Psoas muscle (tissue), 7 donors: ENCODE measurements at regions not wholly inside any gene's neighbourhood (a gene's known extent, or its start where the extent isn't known, plus 50 kb on each side); places are given as distances from the start of the nearest gene placed in this dataset.

Source experiments
- ATAC-seq, 4 donors: fragments of 200-7000 bp; cut with Tn5 transposase; one replicate each; pipeline ENCODE4 v1.9.1; 2020; ENCODE audit warnings: moderate library complexity in 3 of 4, mild to moderate bottlenecking in 2 of 4
- DNase-seq, 2 donors: peaks; one replicate each; pipeline ENCODE4 v3.0.0-alpha.2; 2020
- H3K27ac ChIP-seq: fragments of 200-600 bp; one replicate; pipeline ENCODE4 v1.8.0; 2022
- H3K27me3 ChIP-seq, 3 donors: fragments of 200-600 bp in 1 of 3; one replicate each; pipeline versions ENCODE4 v1.6.1 to v1.8.0; 2013 to 2022; ENCODE audit warnings: low read length in 2 of 3, mild to moderate bottlenecking in 2 of 3, moderate library complexity in 1 of 3; ENCODE audit not compliant: insufficient read depth in 3 of 3
- H3K36me3 ChIP-seq, 2 donors: fragments of 200-600 bp in 1 of 2; one replicate each; pipeline versions ENCODE4 v1.6.1 to v1.8.0; 2013 to 2022; ENCODE audit warnings: low read depth in 1 of 2, mild to moderate bottlenecking in 1 of 2, moderate library complexity in 1 of 2; ENCODE audit not compliant: insufficient read depth in 1 of 2
- H3K4me1 ChIP-seq: fragments of 200-600 bp; one replicate; pipeline ENCODE4 v1.8.0; 2022
- H3K4me3 ChIP-seq: fragments of 200-600 bp; one replicate; pipeline ENCODE4 v1.8.0; 2022; ENCODE audit warnings: mild to moderate bottlenecking
- H3K9me3 ChIP-seq: fragments of 200-600 bp; one replicate; pipeline ENCODE4 v1.8.0; 2022
- WGBS, 3 donors: extraction: QIAGEN DNeasy Blood & Tissue Kit; methylation state at CpG; one replicate each; pipeline versions ENCODE4 v1.1.6 to v1.1.7; 2013; 5-methylcytosine and 5-hydroxymethylcytosine counted together
- intact Hi-C, 2 donors: fragments of 100-400 bp; cut with DNase I; formaldehyde crosslinking; loops; one replicate each; pipeline versions ENCODE4 v1.11.0 to v1.14.2; 2022
- TF ChIP-seq, protein P1 (sequence below): fragments of 200-600 bp; IDR thresholded peaks from one replicate; pipeline ENCODE4 v1.8.0; 2022; ENCODE audit warnings: antibody characterized with exemption
- donor health status: healthy with polysubstance abuse.
- donor health status: DM: no; HTN: no; CAD: no; lungs with moderate emphysema.
- donor health status: Bipolar disorder and iron deficiency.
- donor health status: healthy.
- donor health status: DM: yes; HTN: yes; CAD: no.
- donor health status: DM: no; HTN: no; CAD: no.
- donor health status: DM: yes; HTN: yes; CAD: no.

DNA sequence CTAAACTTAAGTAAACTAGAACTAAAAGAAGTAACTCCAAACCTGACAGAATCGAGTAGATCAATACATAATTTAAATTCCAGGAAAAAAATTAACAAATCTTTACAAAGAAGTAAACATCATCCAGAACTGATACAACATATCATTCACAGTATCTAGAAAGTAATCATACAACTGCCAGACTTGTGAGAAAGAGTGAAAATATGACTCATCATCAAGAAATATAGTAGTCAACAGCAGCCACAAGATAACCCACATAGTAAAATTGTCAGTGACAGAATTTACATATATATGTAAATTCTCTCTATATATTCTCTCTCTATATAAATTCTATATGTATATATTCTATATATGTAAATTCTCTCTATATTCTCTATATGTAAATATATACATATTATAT, 242.8 kb upstream of the RGS17 start:
- 74 to 83% (median 80%) methylated on average over 1 of the region's 1 CpG for WGBS, 3 donors
- DNase-seq (no peak), ATAC-seq (no peak)
- Histone ChIP-seq H3K4me3 (no peak overlapping the region), H3K4me1 (no peaks in the 10 kb centered on the region), H3K9me3 (no peaks in the 10 kb centered on the region), H3K27ac (no peak overlapping the region), H3K27me3 (no peaks in the 10 kb centered on the region), H3K36me3 (no peaks in the 10 kb centered on the region)
- intact Hi-C loops = no loop called here
- TF ChIP-seq, protein P1, sequence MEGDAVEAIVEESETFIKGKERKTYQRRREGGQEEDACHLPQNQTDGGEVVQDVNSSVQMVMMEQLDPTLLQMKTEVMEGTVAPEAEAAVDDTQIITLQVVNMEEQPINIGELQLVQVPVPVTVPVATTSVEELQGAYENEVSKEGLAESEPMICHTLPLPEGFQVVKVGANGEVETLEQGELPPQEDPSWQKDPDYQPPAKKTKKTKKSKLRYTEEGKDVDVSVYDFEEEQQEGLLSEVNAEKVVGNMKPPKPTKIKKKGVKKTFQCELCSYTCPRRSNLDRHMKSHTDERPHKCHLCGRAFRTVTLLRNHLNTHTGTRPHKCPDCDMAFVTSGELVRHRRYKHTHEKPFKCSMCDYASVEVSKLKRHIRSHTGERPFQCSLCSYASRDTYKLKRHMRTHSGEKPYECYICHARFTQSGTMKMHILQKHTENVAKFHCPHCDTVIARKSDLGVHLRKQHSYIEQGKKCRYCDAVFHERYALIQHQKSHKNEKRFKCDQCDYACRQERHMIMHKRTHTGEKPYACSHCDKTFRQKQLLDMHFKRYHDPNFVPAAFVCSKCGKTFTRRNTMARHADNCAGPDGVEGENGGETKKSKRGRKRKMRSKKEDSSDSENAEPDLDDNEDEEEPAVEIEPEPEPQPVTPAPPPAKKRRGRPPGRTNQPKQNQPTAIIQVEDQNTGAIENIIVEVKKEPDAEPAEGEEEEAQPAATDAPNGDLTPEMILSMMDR = no peak

DNA sequence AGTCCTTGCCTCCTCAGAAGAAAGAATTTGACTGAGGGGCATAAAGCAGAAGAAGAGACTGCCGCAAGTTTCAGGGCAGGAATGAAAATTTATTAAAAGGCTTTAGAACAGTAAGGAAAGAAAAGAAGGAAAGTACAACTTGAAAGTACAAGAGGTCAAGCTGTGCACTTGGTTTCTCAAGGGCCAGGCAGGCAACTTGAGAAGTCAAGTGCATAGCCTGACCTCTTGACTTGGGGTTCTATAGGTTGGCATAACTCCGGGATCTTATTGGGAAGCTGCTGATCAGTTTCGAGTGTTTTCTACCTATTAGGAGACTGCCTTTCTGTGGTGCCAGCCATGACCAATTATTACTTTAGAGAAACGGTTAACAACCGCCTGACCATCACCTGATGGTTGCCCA, 237.0 kb upstream of the RGS17 start:
- intact Hi-C loops = no loop called here

DNA sequence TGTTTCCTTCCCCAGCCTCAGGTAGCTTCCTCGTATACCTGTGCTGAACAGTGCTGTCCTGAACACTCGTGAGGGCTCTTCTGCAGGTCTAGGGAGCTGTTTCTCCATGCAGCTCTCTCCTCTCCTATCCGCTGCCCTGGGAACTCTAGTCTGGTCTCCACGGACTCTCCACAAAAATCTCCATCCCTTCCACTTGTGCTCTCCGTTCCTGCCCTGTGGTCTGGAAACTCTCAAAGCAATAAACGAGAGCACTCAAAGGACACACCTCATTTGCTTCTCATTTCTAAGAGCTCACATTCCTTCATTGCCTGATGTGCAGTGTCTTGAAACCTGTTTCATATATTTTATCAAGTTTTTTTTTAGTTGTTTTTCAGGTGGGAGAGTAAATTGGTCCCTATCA, 235.9 kb upstream of the RGS17 start:
- WGBS, 3 donors = 77 to 80% (median 78%) methylated on average over 6 of the region's 6 CpGs
- Histone ChIP-seq H3K27me3 (no peaks in the 10 kb centered on the region), H3K4me3 (no peak overlapping the region), H3K9me3 (no peaks in the 10 kb centered on the region), H3K27ac (no peak overlapping the region), H3K36me3 (no peaks in the 10 kb centered on the region), H3K4me1 (no peaks in the 10 kb centered on the region)
- ATAC-seq = no peak
- DNase-seq = no peak
- TF ChIP-seq, protein P1 = no peak
- intact Hi-C loops = no loop called here

More for the DNA sequence above, 237.0 kb upstream of the RGS17 start:
- TF ChIP-seq, protein P1 = no peak
- DNase-seq (no peak), ATAC-seq (no peak)
- 81 to 90% (median 87%) methylated on average over 5 of the region's 5 CpGs for WGBS, 3 donors
- no peak overlapping the region for H3K4me3 ChIP-seq
- H3K27ac ChIP-seq = no peak overlapping the region
- no peaks in the 10 kb centered on the region for H3K9me3 ChIP-seq
- no peaks in the 10 kb centered on the region for H3K36me3 ChIP-seq
- H3K4me1 ChIP-seq = no peaks in the 10 kb centered on the region
- H3K27me3 ChIP-seq = no peaks in the 10 kb centered on the region

DNA sequence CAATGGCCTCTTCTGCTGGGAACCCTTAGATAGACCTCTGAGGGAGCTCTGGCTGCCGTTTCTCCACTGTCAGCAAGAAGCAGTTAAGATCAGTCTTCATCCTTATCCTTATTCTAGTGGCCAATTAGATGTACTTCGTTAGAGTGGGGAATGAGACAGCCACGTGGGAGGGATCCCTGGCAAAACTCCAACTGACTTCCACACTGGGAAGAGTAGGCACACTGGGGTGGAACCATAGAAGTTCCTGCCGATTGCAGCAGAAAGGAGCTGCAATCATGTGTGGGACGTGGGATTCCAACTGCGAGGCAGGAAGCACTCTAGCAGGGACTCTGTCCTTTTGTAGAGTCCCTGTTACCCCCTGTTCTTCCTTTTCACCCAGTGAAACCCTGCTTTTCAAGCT, 226.3 kb upstream of the RGS17 start:
- no peak overlapping the region for H3K4me3 ChIP-seq
- no peaks in the 10 kb centered on the region for H3K27me3 ChIP-seq
- no peaks in the 10 kb centered on the region for H3K4me1 ChIP-seq
- ATAC-seq (no peak), DNase-seq (no peak)
- TF ChIP-seq, protein P1 = no peak
- no peak overlapping the region for H3K27ac ChIP-seq
- WGBS, 3 donors = 65 to 72% (median 72%) methylated on average over 6 of the region's 6 CpGs
- H3K9me3 ChIP-seq = no peaks in the 10 kb centered on the region
- intact Hi-C loops = no loop called here
- H3K36me3 ChIP-seq = no peaks in the 10 kb centered on the region

DNA sequence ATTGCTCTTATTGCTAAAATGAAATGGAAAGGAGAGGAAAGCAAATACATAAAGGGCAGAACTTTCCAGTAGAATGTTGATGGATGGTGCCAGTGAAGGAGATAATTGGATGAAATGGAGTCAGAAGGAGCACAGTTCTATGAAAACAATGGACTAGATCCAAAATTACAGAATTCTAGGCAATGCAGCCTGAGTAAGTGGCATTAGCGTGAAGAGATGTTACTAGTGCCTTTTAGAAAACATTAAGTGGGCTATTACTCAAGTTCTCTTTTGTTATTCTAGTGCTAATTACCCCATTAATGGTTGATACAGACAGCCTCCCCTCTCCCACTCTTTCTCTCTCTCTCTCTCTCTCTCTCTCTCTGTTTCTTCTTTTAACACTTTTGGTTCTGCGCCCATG, 209.5 kb upstream of the RGS17 start:
- TF ChIP-seq, protein P1 = no peak
- DNase-seq = no peak
- H3K9me3 ChIP-seq = no peaks in the 10 kb centered on the region
- H3K4me1 ChIP-seq = no peaks in the 10 kb centered on the region
- no peaks in the 10 kb centered on the region for H3K36me3 ChIP-seq
- no peaks in the 10 kb centered on the region for H3K27me3 ChIP-seq
- H3K27ac ChIP-seq = no peak overlapping the region
- no peak overlapping the region for H3K4me3 ChIP-seq
- intact Hi-C loops = no loop called here
- no peak for ATAC-seq
- 65 to 76% (median 76%) methylated on average over 2 of the region's 2 CpGs for WGBS, 3 donors
